ENCODE measurements at regions not wholly inside any gene's neighbourhood (a gene's known extent, or its start where the extent isn't known, plus 50 kb on each side); places are given as distances from the start of the nearest gene placed in this dataset.

- intact Hi-C loops (cut with DNase I) = no loop called here
- no peaks in the 10 kb centered on the region for H3K9me3 ChIP-seq
- no peaks in the 10 kb centered on the region for H3K4me1 ChIP-seq
- ATAC-seq = no peak
- no peak for TF ChIP-seq CTCF (IDR thresholded peaks at IDR 0.05)
- no peaks in the 10 kb centered on the region for H3K36me3 ChIP-seq
- H3K4me3 ChIP-seq = no peak overlapping the region
- H3K27me3 ChIP-seq = no peaks in the 10 kb centered on the region
- no peak for DNase-seq
- H3K27ac ChIP-seq = no peak overlapping the region
- 85 to 86% methylated on average over 3 of the region's 3 CpGs for WGBS, 2 donors
Observed at GRCh38 chr19:28841531-28841930, 371.4 kb downstream of the UQCRFS1 start.

- Histone ChIP-seq H3K27me3 (no peaks in the 10 kb centered on the region), H3K36me3 (no peaks in the 10 kb centered on the region), H3K27ac (no peak overlapping the region), H3K9me3 (no peaks in the 10 kb centered on the region), H3K4me1 (no peaks in the 10 kb centered on the region), H3K4me3 (no peak overlapping the region)
- DNase-seq = no peak
- TF ChIP-seq CTCF (IDR thresholded peaks at IDR 0.05) = no peak
- intact Hi-C loops (cut with DNase I) = no loop called here
- WGBS, 2 donors = 90 to 94% methylated on average over 2 of the region's 2 CpGs
- no peak for ATAC-seq
Observed at GRCh38 chr19:28840891-28841290, 372.1 kb downstream of the UQCRFS1 start.

GRCh38 chr19:28839455-28839854, 373.5 kb downstream of the UQCRFS1 start:
- no peak for DNase-seq
- H3K9me3 ChIP-seq = no peaks in the 10 kb centered on the region
- intact Hi-C loops (cut with DNase I) = no loop called here
- no peak overlapping the region for H3K27ac ChIP-seq
- no peaks in the 10 kb centered on the region for H3K36me3 ChIP-seq
- no peaks in the 10 kb centered on the region for H3K4me1 ChIP-seq
- H3K4me3 ChIP-seq = no peak overlapping the region
- ATAC-seq = no peak
- WGBS, 2 donors = 68 to 73% methylated on average over 3 of the region's 3 CpGs
- peaks cover 0 to 2% (median 0%) of the 10 kb centered on the region in 7 donors for H3K27me3 ChIP-seq
- no peak for TF ChIP-seq CTCF (IDR thresholded peaks at IDR 0.05)

GRCh38 chr19:28838909-28839308, 374.0 kb downstream of the UQCRFS1 start:
- no peaks in the 10 kb centered on the region for H3K4me1 ChIP-seq
- peaks cover 0 to 2% (median 0%) of the 10 kb centered on the region in 7 donors for H3K27me3 ChIP-seq
- no peak for TF ChIP-seq CTCF (IDR thresholded peaks at IDR 0.05)
- intact Hi-C loops (cut with DNase I) = no loop called here
- H3K36me3 ChIP-seq = no peaks in the 10 kb centered on the region
- no peak overlapping the region for H3K27ac ChIP-seq
- ATAC-seq (no peak), DNase-seq (no peak)
- 63 to 65% methylated on average over 5 of the region's 5 CpGs for WGBS, 2 donors
- no peak overlapping the region for H3K4me3 ChIP-seq
- H3K9me3 ChIP-seq = no peaks in the 10 kb centered on the region

GRCh38 chr19:28836421-28836820, 376.5 kb downstream of the UQCRFS1 start:
- Histone ChIP-seq H3K36me3 (no peaks in the 10 kb centered on the region), H3K4me1 (no peaks in the 10 kb centered on the region), H3K27me3 (peaks cover 0 to 6% (median 0%) of the 10 kb centered on the region in 7 donors), H3K27ac (no peak overlapping the region), H3K9me3 (no peaks in the 10 kb centered on the region), H3K4me3 (no peak overlapping the region)
- 87 to 92% methylated on average over 7 of the region's 7 CpGs for WGBS, 2 donors
- ATAC-seq (no peak), DNase-seq (no peak)
- intact Hi-C loops (cut with DNase I) = no loop called here
- TF ChIP-seq CTCF (IDR thresholded peaks at IDR 0.05) = no peak

Data from heart right ventricle (tissue), 16 donors.